ENCODE measurements at regions not wholly inside any gene's neighbourhood (a gene's known extent, or its start where the extent isn't known, plus 50 kb on each side); places are given as distances from the start of the nearest gene placed in this dataset.

DNA sequence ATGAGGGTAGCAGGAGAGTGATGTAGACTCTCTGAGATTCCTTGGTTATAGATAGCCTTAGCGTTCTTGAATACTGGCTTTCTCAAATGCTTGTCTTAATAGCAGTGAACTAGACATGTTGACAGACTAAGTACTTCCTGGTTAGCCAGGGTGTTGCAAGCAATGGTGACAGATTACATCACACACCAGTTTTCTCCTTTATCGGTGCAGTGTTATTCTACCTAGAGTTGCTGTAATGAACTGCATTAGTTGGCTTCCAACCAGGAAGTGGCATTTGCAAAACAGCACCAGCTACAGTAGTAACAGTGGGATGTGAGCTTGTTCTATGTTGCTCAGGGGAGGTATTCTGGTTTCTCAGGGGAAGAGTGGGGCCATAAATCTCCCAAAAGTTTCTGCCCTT lies 582.2 kb upstream of the DDX18 start:
- TF ChIP-seq HDGF (IDR thresholded peaks at IDR 0.05; ENCODE audit: borderline replicate concordance), result no peak
- TF ChIP-seq BHLHE40 (IDR thresholded peaks at IDR 0.05; ENCODE audit: borderline replicate concordance), result no peak
- no peak for TF ChIP-seq FOXM1 (IDR thresholded peaks at IDR 0.05; ENCODE audit: borderline replicate concordance)
- TF ChIP-seq FOXK2 (IDR thresholded peaks at IDR 0.05), result no peak
- no peak for TF ChIP-seq SP1 (IDR thresholded peaks at IDR 0.05)
- no peak for TF ChIP-seq SUZ12 (IDR thresholded peaks at IDR 0.05)
- TF ChIP-seq TARDBP (IDR thresholded peaks at IDR 0.05), result no peak
- TF ChIP-seq FOXA1 (IDR thresholded peaks at IDR 0.05), result no peak
- no peak for TF ChIP-seq ARNT (IDR thresholded peaks at IDR 0.05)

Measured in HEK293T (cell line).